ENCODE measurements at regions not wholly inside any gene's neighbourhood (a gene's known extent, or its start where the extent isn't known, plus 50 kb on each side); places are given as distances from the start of the nearest gene placed in this dataset.

GRCh38 chr7:142451817-142452216 is 194.0 kb upstream of the PRSS58 start:
- Histone ChIP-seq H4K5ac (ENCODE audit: low read depth, low read length) (no peak overlapping the region), H3K79me1 (ENCODE audit: low read depth in 1 of 2, low read length in 2 of 2) (no peaks in the 10 kb centered on the region), H4K8ac (ENCODE audit: low read depth in 2 of 2, low read length in 2 of 2) (no peak overlapping the region), H3K9me3 (ENCODE audit: control insufficient read depth, insufficient read depth, low read length) (no peaks in the 10 kb centered on the region), H3K4me2 (ENCODE audit: low read depth, low read length) (no peak overlapping the region), H3K27ac (ENCODE audit: insufficient read depth, low read length) (no peak overlapping the region), H3K4me3 (ENCODE audit: insufficient read depth, low read depth, low read length) (no peak overlapping the region), H2BK20ac (ENCODE audit: low read depth, low read length) (no peak overlapping the region), H2BK15ac (ENCODE audit: low read depth, low read length) (no peak overlapping the region), H3K36me3 (ENCODE audit: control insufficient read depth, insufficient read depth, low read length) (no peaks in the 10 kb centered on the region), H4K20me1 (ENCODE audit: insufficient read depth, low read length) (no peaks in the 10 kb centered on the region), H2BK5ac (ENCODE audit: low read depth, low read length, poor library complexity, severe bottlenecking) (no peak overlapping the region), H3K4ac (ENCODE audit: low read depth, low read length) (no peak overlapping the region), H3K4me1 (ENCODE audit: control insufficient read depth, insufficient read depth, low read length) (no peaks in the 10 kb centered on the region), H3K23ac (ENCODE audit: low read depth, low read length) (no peak overlapping the region), H3K27me3 (ENCODE audit: control insufficient read depth, insufficient read depth, low read length) (no peaks in the 10 kb centered on the region), H3K9me1 (ENCODE audit: insufficient read depth, low read length) (no peaks in the 10 kb centered on the region), H2AK5ac (ENCODE audit: low read depth, low read length) (no peak overlapping the region), H3K18ac (ENCODE audit: low read depth, low read length) (no peak overlapping the region), H2BK120ac (ENCODE audit: low read depth, low read length) (no peak overlapping the region), H2AFZ (replicated peaks; ENCODE audit: low read length, poor library complexity) (no peak overlapping the region), H3K14ac (replicated peaks; ENCODE audit: low read depth, low read length) (no peak overlapping the region), H3K56ac (ENCODE audit: extremely low read depth, insufficient read depth, low read length) (no peak overlapping the region), H2AK9ac (replicated peaks; ENCODE audit: low read depth, low read length, poor library complexity) (no peak overlapping the region), H3K9ac (ENCODE audit: low read depth, low read length) (no peak overlapping the region), H4K91ac (ENCODE audit: insufficient read depth, low read depth, low read length) (no peak overlapping the region)
- no peak for DNase-seq
- ATAC-seq (ENCODE audit: low read depth), result no peak
- 68% methylated on average over 4 of the region's 4 CpGs; no CpG with 5 or more reads in 1 of the 2 experiments for WGBS, 2 experiments (ENCODE audit: extremely low coverage in 2 of 2, insufficient read length in 1 of 2)
- TF ChIP-seq RAD21 (IDR thresholded peaks at IDR 0.05; ENCODE audit: low read length) (no peak), MXI1 (IDR thresholded peaks at IDR 0.05; ENCODE audit: borderline replicate concordance, low read depth, low read length) (no peak)
- in situ Hi-C loops (cut with MboI; ENCODE audit: low sequenced_read_pairs), result no loop called here
- dilution Hi-C loops (cut with HindIII; ENCODE audit: low sequenced_read_pairs, unreplicated experiment), result no loop called here
- POLR2A ChIA-PET (ENCODE audit: unreplicated experiment), result no interaction called here
- intact Hi-C loops (cut with micrococcal nuclease), result loop anchor here (2.0 kb wide), 1 partner anchor 23 kb away; no protein-coding TSS in a partner anchor
- no TSS peak for BruUV-seq (replicated peaks)
- CTCF ChIA-PET, result no interaction called here
